ENCODE measurements at regions not wholly inside any gene's neighbourhood (a gene's known extent, or its start where the extent isn't known, plus 50 kb on each side); places are given as distances from the start of the nearest gene placed in this dataset.

- CTCF ChIA-PET = no interaction called here
These were observed 278.5 kb upstream of the ZNF385D start for GRCh38 chr3:22029480-22029879.

GRCh38 chr3:22039161-22039560 lies 288.2 kb upstream of the ZNF385D start:
- H3K36me3 ChIP-seq (ENCODE audit: control insufficient read depth in 2 of 2, insufficient read depth in 1 of 2, low read length in 2 of 2) = no peaks in the 10 kb centered on the region
- H3K9me3 ChIP-seq (ENCODE audit: control insufficient read depth, insufficient read depth, low read depth, low read length) = no peaks in the 10 kb centered on the region
- no peak overlapping the region for H3K27ac ChIP-seq (ENCODE audit: extremely low read depth, low read depth, low read length)
- POLR2A ChIA-PET = no interaction called here
- no peak overlapping the region for H3K4me3 ChIP-seq (ENCODE audit: low read depth, low read length)
- CTCF ChIA-PET = no interaction called here
- TF ChIP-seq PRDM6 (tag by site-specific recombination; IDR thresholded peaks at IDR 0.05) = no peak
- no peak for TF ChIP-seq HOXA7 (CRISPR knock-in tag; IDR thresholded peaks at IDR 0.05; ENCODE audit: borderline replicate concordance)
- TF ChIP-seq ZNF629 (tag by site-specific recombination; IDR thresholded peaks at IDR 0.05) = no peak
- no peak for TF ChIP-seq ZNF140 (tag by site-specific recombination; IDR thresholded peaks at IDR 0.05)
- no peak for TF ChIP-seq MZF1 (tag by site-specific recombination; IDR thresholded peaks at IDR 0.05; ENCODE audit: borderline replicate concordance)
- no peak for TF ChIP-seq ZNF184 (tag by site-specific recombination; IDR thresholded peaks at IDR 0.05)
- TF ChIP-seq ZNF571 (tag by site-specific recombination; IDR thresholded peaks at IDR 0.05) = no peak
- TF ChIP-seq ZNF677 (tag by site-specific recombination; IDR thresholded peaks at IDR 0.05) = no peak
- no peak for TF ChIP-seq ZNF518A (tag by site-specific recombination; conservative IDR thresholded peaks at IDR 0.05; ENCODE audit: low read depth)
- H3K4me1 ChIP-seq (ENCODE audit: control insufficient read depth, insufficient read depth, low read length) = no peaks in the 10 kb centered on the region

More at GRCh38 chr3:22029480-22029879, 278.5 kb upstream of the ZNF385D start:
- no peaks in the 10 kb centered on the region for H3K9me3 ChIP-seq (ENCODE audit: control insufficient read depth, insufficient read depth, low read depth, low read length)
- H3K4me1 ChIP-seq (ENCODE audit: control insufficient read depth, insufficient read depth, low read length) = no peaks in the 10 kb centered on the region
- no peak overlapping the region for H3K27ac ChIP-seq (ENCODE audit: extremely low read depth, low read depth, low read length)
- POLR2A ChIA-PET = no interaction called here
- no peaks in the 10 kb centered on the region for H3K36me3 ChIP-seq (ENCODE audit: control insufficient read depth in 2 of 2, insufficient read depth in 1 of 2, low read length in 2 of 2)
- H3K4me3 ChIP-seq (ENCODE audit: low read depth, low read length) = no peak overlapping the region
- TF ChIP-seq ZBTB20 (tag by site-specific recombination; IDR thresholded peaks at IDR 0.05) (no peak), ZNF521 (tag by site-specific recombination; IDR thresholded peaks at IDR 0.05) (no peak), PBX3 (CRISPR knock-in tag; IDR thresholded peaks at IDR 0.05) (no peak), SP2 (tag by site-specific recombination; IDR thresholded peaks at IDR 0.05) (no peak), ZNF23 (tag by site-specific recombination; IDR thresholded peaks at IDR 0.05; ENCODE audit: borderline replicate concordance) (no peak), KLF9 (tag by site-specific recombination; IDR thresholded peaks at IDR 0.05; ENCODE audit: low read depth) (no peak), ZNF513 (tag by site-specific recombination; IDR thresholded peaks at IDR 0.05) (no peak), ZNF112 (tag by site-specific recombination; IDR thresholded peaks at IDR 0.05) (no peak), PRDM1 (tag by site-specific recombination; IDR thresholded peaks at IDR 0.05) (no peak), GLI2 (tag by site-specific recombination; IDR thresholded peaks at IDR 0.05; ENCODE audit: borderline replicate concordance, low read depth) (no peak), KLF16 (tag by site-specific recombination; IDR thresholded peaks at IDR 0.05) (no peak), ZNF624 (tag by site-specific recombination; IDR thresholded peaks at IDR 0.05) (no peak), GLIS2 (tag by site-specific recombination; IDR thresholded peaks at IDR 0.05) (no peak), ZNF324 (tag by site-specific recombination; IDR thresholded peaks at IDR 0.05) (no peak), ZIC2 (tag by site-specific recombination; IDR thresholded peaks at IDR 0.05) (no peak), WT1 (tag by site-specific recombination; IDR thresholded peaks at IDR 0.05) (no peak), ZNF768 (tag by site-specific recombination; IDR thresholded peaks at IDR 0.05) (no peak)
- TF ChIP-seq, protein P1, sequence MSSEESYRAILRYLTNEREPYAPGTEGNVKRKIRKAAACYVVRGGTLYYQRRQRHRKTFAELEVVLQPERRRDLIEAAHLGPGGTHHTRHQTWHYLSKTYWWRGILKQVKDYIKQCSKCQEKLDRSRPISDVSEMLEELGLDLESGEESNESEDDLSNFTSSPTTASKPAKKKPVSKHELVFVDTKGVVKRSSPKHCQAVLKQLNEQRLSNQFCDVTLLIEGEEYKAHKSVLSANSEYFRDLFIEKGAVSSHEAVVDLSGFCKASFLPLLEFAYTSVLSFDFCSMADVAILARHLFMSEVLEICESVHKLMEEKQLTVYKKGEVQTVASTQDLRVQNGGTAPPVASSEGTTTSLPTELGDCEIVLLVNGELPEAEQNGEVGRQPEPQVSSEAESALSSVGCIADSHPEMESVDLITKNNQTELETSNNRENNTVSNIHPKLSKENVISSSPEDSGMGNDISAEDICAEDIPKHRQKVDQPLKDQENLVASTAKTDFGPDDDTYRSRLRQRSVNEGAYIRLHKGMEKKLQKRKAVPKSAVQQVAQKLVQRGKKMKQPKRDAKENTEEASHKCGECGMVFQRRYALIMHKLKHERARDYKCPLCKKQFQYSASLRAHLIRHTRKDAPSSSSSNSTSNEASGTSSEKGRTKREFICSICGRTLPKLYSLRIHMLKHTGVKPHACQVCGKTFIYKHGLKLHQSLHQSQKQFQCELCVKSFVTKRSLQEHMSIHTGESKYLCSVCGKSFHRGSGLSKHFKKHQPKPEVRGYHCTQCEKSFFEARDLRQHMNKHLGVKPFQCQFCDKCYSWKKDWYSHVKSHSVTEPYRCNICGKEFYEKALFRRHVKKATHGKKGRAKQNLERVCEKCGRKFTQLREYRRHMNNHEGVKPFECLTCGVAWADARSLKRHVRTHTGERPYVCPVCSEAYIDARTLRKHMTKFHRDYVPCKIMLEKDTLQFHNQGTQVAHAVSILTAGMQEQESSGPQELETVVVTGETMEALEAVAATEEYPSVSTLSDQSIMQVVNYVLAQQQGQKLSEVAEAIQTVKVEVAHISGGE (tag by site-specific recombination; conservative IDR thresholded peaks at IDR 0.05; ENCODE audit: low read depth) = no peak

All from HEK293 (cell line).